ENCODE measurements at regions not wholly inside any gene's neighbourhood (a gene's known extent, or its start where the extent isn't known, plus 50 kb on each side); places are given as distances from the start of the nearest gene placed in this dataset.

GRCh38 chr10:130409331-130409730, 273.1 kb downstream of the GLRX3 start:
- TF ChIP-seq CTCF (IDR thresholded peaks at IDR 0.05; ENCODE audit: low read length) (no peak), EZH2 (IDR thresholded peaks at IDR 0.05; ENCODE audit: borderline replicate concordance, low read length) (no peak)
